Activated CD4-positive, alpha-beta T cell treated with anti-CD3 and anti-CD28 coated beads, Interleukin-2, amount 10 ng/mL, durations not matched to agents 24 days and 14 days (primary cell): ENCODE measurements at regions not wholly inside any gene's neighbourhood (a gene's known extent, or its start where the extent isn't known, plus 50 kb on each side); places are given as distances from the start of the nearest gene placed in this dataset.
A peak's percentile ranks its signal among the peaks of the same experiment; 100 is the strongest.
"Not testable (repeated sequence)": the region's sequence is repeated elsewhere in the genome, so short reads cannot be mapped to it uniquely, and the experiment has no call there.

Source experiments
- DNase-seq: peaks from one replicate; pipeline ENCODE4 v3.0.0; 2022
- H3K27ac Mint-ChIP-seq: one replicate; pipeline ENCODE4 v1.8.0; 2022; ENCODE audit warnings: mild to moderate bottlenecking, mixed read lengths
- H3K27me3 Mint-ChIP-seq: one replicate; pipeline ENCODE4 v1.8.0; 2022; ENCODE audit warnings: mixed read lengths
- H3K36me3 Mint-ChIP-seq: one replicate; pipeline ENCODE4 v1.8.0; 2022; ENCODE audit warnings: low read depth, mild to moderate bottlenecking, mixed read lengths
- H3K4me1 Mint-ChIP-seq: one replicate; pipeline ENCODE4 v1.8.0; 2021; ENCODE audit warnings: mixed read lengths
- H3K4me3 Mint-ChIP-seq: one replicate; pipeline ENCODE4 v1.8.0; 2022; ENCODE audit warnings: mild to moderate bottlenecking, moderate library complexity, mixed read lengths
- H3K9me3 Mint-ChIP-seq: one replicate; pipeline ENCODE4 v1.8.0; 2021; ENCODE audit warnings: mixed read lengths
- intact Hi-C: fragments of 100-400 bp; cut with micrococcal nuclease; formaldehyde crosslinking; loops from one replicate; pipeline ENCODE4 v1.15.1; 2023

DNA sequence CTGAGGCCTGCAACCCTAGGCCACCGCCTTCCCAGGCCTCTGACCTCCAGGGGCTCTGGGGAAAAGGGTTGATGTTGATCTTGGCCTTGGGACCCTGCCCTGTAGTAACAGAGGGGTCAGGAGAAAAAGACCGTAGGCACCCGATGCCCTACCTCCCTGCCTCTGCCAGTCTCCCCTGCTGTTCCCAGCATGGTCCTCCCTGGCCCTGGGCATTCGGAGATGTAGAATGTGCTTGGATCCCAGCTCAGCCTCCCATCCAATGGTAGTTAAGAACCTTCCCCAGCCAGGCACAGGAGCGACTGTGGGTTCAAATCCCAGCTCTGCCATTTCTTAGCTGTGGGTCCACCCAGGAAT, 72.0 kb upstream of the TARDBP start:
- peaks cover 29% of the 10 kb centered on the region for H3K4me1 Mint-ChIP-seq

DNA sequence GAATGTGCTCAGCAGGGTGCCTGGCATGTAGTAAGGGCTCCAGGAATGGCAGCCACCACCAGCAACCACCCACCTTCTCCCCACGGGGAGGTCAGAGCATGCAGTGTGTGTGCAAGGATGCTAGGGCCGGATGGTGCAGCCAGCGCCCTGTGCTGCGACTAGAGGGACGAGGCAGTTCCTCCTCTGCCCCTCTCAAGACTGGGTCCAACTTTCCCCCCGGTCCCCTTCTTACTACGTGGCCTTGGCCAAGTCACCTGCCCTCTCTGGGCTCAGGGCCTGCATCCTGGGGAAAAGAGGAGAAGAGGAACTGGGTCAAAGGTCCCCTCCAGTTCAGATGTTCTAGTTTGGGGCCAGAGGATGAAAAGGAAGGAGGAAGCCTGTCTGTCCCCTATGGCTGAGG, 71.6 kb upstream of the TARDBP start:
- no peaks in the 10 kb centered on the region for H3K9me3 Mint-ChIP-seq
- H3K36me3 Mint-ChIP-seq: no peaks in the 10 kb centered on the region
- H3K27ac Mint-ChIP-seq: no peak overlapping the region
- H3K27me3 Mint-ChIP-seq: peaks cover 63% of the 10 kb centered on the region
- peak overlapping the region; percentile 60 for H3K4me3 Mint-ChIP-seq
- H3K4me1 Mint-ChIP-seq: peaks cover 29% of the 10 kb centered on the region
- no peak for DNase-seq
- intact Hi-C loops: loop anchor here (1.0 to 5.0 kb wide), 4 partner anchors 74 to 446 kb away; no protein-coding TSS in a partner anchor

More for the DNA sequence above, 72.0 kb upstream of the TARDBP start:
- no peak for DNase-seq
- no peak overlapping the region for H3K27ac Mint-ChIP-seq
- no peaks in the 10 kb centered on the region for H3K36me3 Mint-ChIP-seq
- H3K4me3 Mint-ChIP-seq: peak overlapping the region; percentile 60
- no peaks in the 10 kb centered on the region for H3K9me3 Mint-ChIP-seq
- intact Hi-C loops: loop anchor here (1.0 to 5.0 kb wide), 4 partner anchors 74 to 445 kb away; no protein-coding TSS in a partner anchor
- H3K27me3 Mint-ChIP-seq: peaks cover 62% of the 10 kb centered on the region

DNA sequence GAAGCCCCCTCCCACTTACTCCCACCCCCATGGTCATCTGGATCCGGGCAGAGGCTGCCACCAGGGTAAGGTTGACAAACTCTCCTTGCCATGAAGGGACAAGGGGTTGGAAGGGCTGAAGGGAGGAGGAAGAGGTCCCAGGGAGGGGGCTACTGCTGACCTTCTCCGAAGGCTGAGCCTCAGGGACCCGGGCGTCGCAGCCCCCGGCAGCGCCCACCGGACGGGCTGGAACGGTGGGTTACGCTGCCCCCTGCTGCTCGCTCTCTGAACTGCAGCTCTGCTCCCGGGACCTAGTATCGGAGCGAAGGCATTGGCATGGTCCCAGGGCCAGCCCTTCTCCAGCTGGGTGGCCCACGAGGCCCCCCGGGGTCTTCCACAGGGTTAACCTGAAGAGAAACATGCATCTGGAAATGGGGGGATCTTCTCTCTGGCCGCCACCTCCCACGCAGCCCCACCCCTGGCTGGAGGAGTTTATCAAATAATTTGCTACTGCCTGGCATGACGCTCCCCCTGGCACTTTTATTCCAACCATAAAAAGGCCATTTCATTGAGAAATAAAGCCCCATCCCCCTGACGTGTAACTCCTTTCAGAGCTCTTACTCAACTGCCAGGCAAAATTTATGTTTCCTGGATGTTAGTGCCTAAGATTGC, 70.4 kb upstream of the TARDBP start:
- Mint-ChIP-seq H3K36me3 (no peaks in the 10 kb centered on the region), H3K27me3 (peaks cover 59% of the 10 kb centered on the region)

DNA sequence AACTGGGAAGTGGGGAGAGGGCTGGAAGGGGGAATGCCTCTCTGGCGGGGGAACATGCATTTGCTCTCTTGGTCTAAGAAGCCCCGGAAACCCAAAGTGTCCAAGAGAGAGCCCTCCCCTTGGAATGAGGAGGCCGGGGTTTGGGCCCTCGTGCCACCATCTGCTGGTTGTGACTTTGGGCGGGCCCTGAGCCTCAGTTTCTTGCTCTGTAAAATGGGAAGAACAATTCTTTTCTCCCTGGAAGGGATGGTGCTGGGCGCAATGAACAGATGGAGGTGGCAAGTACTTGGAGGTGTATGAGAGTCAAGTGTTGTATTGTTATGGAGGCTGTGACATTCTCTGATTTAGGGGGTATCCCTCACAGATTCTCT, 69.9 kb upstream of the TARDBP start:
- intact Hi-C loops: loop anchor here (5.0 kb wide), 1 partner anchor 250 kb away; no protein-coding TSS in a partner anchor
- H3K9me3 Mint-ChIP-seq: no peaks in the 10 kb centered on the region
- H3K4me3 Mint-ChIP-seq: no peak overlapping the region
- H3K4me1 Mint-ChIP-seq: peaks cover 29% of the 10 kb centered on the region
- no peak overlapping the region for H3K27ac Mint-ChIP-seq
- DNase-seq: no peak
- no peaks in the 10 kb centered on the region for H3K36me3 Mint-ChIP-seq
- H3K27me3 Mint-ChIP-seq: peaks cover 55% of the 10 kb centered on the region

More for the DNA sequence above, 70.4 kb upstream of the TARDBP start:
- intact Hi-C loops: loop anchor here (2.0 to 5.0 kb wide), 2 partner anchors 75 to 250 kb away; no protein-coding TSS in a partner anchor
- H3K27ac Mint-ChIP-seq: no peak overlapping the region
- no peaks in the 10 kb centered on the region for H3K9me3 Mint-ChIP-seq
- H3K4me1 Mint-ChIP-seq: peaks cover 29% of the 10 kb centered on the region
- peak; percentile 90 for DNase-seq
- H3K4me3 Mint-ChIP-seq: no peak overlapping the region

DNA sequence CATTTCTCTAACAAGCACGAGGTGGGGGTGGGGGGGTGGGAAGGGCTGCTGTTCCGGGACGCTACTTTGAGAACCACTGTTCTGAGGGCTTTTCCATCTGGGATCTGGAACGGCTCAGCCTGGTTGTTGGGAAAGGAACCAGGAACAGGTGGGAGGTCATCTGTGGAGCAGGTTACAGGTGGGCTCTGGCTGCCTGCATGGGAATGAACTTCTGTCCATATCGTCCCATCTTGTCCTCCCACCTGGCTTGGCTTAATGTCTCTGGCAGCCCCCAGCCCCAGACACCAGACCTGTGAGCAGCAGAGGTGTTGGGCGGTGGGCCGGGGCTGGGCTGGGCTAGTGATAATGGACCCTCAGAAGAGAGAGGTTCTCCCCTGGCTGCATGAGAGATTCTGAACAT, 69.4 kb upstream of the TARDBP start:
- Mint-ChIP-seq H3K4me1 (peaks cover 29% of the 10 kb centered on the region), H3K9me3 (no peaks in the 10 kb centered on the region), H3K27me3 (peaks cover 51% of the 10 kb centered on the region), H3K27ac (no peak overlapping the region), H3K4me3 (no peak overlapping the region), H3K36me3 (no peaks in the 10 kb centered on the region)
- no peak for DNase-seq
- intact Hi-C loops: loop anchor here (5.0 kb wide), 1 partner anchor 251 kb away; no protein-coding TSS in a partner anchor

DNA sequence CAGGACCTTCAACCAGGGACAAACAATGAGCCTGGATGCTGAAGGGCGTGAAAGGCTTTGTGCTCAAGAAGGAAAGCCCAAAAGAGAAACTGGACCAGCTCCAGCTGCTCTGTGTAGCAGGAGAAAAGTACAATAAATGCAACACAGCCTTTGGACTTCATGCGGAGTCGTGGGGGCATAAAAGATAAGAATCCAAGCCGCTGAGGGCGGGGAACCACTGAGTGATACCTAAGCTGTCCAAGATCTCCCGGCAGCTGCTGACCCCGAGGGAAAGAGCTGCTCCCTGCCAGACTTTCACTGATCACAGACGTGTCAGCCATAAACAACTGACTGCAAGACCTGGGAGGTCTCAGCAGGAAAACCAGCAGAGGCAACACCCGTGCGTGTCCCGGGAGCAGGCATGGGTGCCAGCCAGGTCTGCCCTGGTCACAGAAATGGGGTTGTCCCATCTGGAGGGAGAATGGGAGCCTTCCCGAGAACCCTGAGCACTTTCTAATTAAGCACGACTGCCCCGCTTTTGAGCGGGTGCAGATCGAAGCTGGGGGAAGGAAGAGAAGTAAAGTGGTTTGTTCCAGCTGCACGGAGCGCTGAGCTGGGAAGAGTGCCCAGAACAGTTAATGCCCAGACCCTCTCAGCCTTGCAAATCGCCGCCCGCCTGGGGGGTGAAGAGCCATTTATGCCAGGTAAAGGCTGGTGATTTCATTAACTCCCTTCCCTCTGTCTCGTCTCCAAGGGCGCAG, 68.3 kb upstream of the TARDBP start:
- Mint-ChIP-seq H3K36me3 (no peaks in the 10 kb centered on the region), H3K9me3 (no peaks in the 10 kb centered on the region), H3K27me3 (peaks cover 43% of the 10 kb centered on the region), H3K4me3 (peak overlapping the region; percentile 16), H3K4me1 (peaks cover 29% of the 10 kb centered on the region), H3K27ac (no peak overlapping the region)
- no peak for DNase-seq
- intact Hi-C loops: loop anchor here (5.0 kb wide), 1 partner anchor 252 kb away; no protein-coding TSS in a partner anchor

DNA sequence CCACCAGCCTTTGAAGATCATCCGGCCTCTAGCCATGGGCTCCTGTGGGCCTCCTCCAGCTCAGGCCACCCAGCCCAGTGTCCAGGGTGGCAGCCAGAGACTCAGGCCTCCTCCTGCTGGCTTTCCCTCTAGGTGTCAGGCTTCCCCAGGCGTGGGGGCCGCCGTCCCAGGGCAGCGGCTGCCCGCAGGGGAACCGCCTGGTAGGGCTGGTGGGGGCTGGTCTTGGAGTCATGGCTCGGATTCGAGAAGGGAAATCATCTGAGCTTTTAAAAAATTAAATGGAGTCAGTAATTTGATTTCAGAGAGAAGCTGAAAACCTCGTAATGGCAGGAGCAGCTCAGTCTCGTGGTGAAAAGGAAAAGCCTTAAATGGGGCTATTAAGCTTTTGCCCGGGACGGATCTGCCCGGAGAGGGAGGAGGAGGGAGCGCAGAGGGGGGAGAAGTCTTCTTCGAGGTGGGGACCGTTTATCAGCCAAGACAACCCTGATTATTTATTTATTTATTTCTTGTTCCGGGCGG, 66.4 kb upstream of the TARDBP start:
- H3K4me1 Mint-ChIP-seq: peaks cover 10% of the 10 kb centered on the region
- H3K27me3 Mint-ChIP-seq: peaks cover 37% of the 10 kb centered on the region
- H3K27ac Mint-ChIP-seq: no peak overlapping the region
- no peaks in the 10 kb centered on the region for H3K36me3 Mint-ChIP-seq
- no peaks in the 10 kb centered on the region for H3K9me3 Mint-ChIP-seq
- intact Hi-C loops: no loop called here
- no peak for DNase-seq
- no peak overlapping the region for H3K4me3 Mint-ChIP-seq

DNA sequence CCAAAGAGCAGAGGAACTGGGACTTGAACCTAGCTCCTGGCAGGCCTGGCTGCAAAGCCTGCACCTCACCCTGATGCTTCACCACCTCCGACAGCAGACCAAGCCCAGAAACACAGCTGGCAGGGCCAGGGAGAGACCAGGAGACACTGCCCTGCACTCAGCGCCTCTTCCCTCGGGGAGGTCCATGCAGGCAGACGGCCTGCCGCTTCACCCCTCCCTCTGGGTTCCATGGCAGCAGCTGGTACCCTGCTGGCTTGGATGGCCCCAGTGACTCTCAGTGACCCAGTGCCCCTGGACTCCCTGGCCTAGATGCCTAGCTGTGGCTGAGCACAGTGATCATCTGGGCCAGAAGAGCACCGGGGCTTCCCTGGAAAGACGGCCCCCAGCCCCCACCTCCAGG, 65.3 kb upstream of the TARDBP start:
- H3K27ac Mint-ChIP-seq: no peak overlapping the region
- no peak for DNase-seq
- intact Hi-C loops: no loop called here
- peaks cover 36% of the 10 kb centered on the region for H3K27me3 Mint-ChIP-seq
- H3K4me3 Mint-ChIP-seq: no peak overlapping the region
- H3K4me1 Mint-ChIP-seq: peaks cover 7% of the 10 kb centered on the region
- H3K36me3 Mint-ChIP-seq: no peaks in the 10 kb centered on the region
- H3K9me3 Mint-ChIP-seq: no peaks in the 10 kb centered on the region

DNA sequence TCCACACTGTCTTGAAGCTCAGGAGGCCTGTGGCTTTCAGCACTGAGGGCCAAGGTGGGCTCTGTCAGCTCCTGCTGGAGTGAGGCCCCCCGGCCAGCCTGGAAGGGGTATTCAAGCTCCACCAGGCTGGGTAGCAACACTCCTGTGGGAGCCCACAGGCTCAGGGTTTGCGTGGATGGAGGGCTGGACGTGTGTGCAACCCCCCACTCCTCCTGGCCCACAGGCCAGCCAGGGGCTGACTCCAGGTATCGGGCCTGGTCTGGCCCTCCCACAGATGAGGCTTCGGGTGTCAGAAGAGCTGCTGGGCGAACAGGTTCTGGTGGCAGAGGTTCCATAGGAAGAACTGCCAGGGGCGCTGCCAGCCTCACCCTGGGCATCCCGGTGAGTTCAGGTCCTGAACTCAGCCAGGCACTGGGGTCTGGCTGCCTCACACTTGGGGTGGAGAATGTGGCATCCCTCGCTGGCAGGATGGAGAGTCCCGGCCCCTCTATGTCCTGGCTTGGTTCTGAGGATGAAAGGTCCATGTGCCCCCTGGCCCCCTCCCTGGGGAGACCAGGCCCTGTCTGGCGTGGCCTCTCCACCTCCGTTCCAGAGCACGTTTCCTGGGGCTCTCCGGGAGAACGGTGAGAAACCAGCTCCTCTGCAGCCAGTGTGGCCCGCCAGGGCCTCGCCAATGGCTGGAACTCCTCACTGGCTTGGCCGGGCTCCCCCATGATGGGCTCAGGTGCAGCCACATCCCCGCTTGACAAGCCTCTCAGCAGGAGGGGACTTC, 64.6 kb upstream of the TARDBP start:
- H3K4me1 Mint-ChIP-seq: peaks cover 7% of the 10 kb centered on the region
- intact Hi-C loops: no loop called here

DNA sequence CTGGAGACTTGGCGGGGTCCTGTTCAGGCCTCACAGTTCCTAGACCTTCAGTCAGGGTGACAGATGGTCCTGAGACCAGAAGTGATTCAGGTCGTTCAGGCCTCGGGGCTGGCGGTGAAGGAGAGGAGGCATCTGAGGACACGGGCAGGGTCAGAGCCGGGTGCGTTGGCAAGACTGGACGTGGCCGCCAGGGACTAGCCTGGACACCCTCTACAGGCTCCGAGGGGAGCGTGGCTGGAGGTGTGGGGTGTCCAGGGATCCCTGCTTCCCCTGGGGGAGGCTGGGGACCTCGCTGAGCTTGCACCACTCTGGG, 64.0 kb upstream of the TARDBP start:
- peaks cover 29% of the 10 kb centered on the region for H3K27me3 Mint-ChIP-seq

More for the DNA sequence above, 64.6 kb upstream of the TARDBP start:
- no peak overlapping the region for H3K4me3 Mint-ChIP-seq
- DNase-seq: no peak
- no peaks in the 10 kb centered on the region for H3K36me3 Mint-ChIP-seq
- H3K27me3 Mint-ChIP-seq: peaks cover 32% of the 10 kb centered on the region
- H3K9me3 Mint-ChIP-seq: no peaks in the 10 kb centered on the region
- no peak overlapping the region for H3K27ac Mint-ChIP-seq

DNA sequence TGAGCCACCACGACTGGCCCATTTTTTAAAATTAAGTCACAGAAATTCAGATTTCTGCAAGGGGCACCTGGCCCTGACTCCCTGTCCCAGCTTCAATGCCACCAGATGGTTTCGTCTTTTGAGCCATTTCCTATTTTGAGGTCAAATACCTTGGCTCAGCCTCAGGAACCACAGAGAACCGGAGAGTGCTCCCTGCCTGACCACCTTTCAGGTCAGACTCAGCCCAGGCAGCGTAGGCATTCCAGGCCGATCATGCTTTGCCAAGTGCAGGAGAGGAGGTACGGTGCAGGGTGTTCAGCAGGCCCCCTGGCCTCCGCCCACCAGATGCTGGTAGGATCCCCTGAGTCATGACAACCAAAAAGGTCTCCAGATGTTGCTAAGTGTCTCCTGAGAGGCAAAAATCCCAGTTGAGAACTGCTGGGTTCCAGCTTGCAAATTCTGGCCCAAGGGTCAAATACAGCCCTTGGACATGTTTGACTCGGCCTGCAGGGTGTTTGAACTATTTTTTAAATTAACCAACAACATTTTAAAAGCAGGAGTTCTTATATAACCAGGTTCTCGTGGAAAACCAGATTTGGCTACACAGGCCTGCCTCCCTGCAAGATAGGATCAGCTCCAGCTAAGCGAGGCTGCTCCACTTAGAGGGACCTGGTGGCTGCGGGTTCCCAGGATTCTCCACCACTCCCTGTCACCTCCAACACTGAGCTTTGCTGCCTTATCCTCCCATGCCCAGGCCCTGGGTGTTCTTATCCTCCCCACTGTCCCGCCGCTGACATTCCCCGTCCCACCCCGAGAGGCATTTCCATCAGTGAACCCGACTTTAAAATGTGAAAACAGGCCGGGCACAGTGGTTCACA, 61.9 kb upstream of the TARDBP start:
- no peaks in the 10 kb centered on the region for H3K9me3 Mint-ChIP-seq
- H3K36me3 Mint-ChIP-seq: no peaks in the 10 kb centered on the region
- intact Hi-C loops: no loop called here
- no peak overlapping the region for H3K4me3 Mint-ChIP-seq
- DNase-seq: no peak
- peaks cover 14% of the 10 kb centered on the region for H3K27me3 Mint-ChIP-seq
- H3K27ac Mint-ChIP-seq: no peak overlapping the region
- H3K4me1 Mint-ChIP-seq: no peaks in the 10 kb centered on the region

More for the DNA sequence above, 64.0 kb upstream of the TARDBP start:
- no peak overlapping the region for H3K27ac Mint-ChIP-seq
- no peak for DNase-seq
- no peak overlapping the region for H3K4me3 Mint-ChIP-seq
- H3K4me1 Mint-ChIP-seq: peaks cover 7% of the 10 kb centered on the region
- H3K36me3 Mint-ChIP-seq: no peaks in the 10 kb centered on the region
- intact Hi-C loops: no loop called here
- H3K9me3 Mint-ChIP-seq: no peaks in the 10 kb centered on the region

DNA sequence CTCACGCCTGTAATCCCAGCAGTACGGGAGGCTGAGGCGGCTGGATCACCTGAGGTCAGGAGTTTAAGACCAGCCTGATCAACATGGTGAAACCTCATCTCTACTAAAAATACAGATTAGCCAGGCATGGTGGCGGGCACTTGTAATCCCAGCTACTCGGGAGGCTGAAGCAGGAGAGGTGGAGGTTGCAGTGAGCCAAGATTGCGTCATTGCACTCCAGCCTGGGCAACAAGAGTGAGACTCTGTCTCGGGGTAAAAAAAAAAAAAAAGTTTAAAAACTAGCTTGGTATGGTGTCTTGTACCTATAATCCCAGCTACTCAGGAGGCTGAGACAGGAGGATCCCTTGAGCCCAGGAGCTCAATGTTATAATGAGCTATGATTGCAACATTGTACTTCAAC, 61.2 kb upstream of the TARDBP start:
- intact Hi-C loops: not testable (repeated sequence)

DNA sequence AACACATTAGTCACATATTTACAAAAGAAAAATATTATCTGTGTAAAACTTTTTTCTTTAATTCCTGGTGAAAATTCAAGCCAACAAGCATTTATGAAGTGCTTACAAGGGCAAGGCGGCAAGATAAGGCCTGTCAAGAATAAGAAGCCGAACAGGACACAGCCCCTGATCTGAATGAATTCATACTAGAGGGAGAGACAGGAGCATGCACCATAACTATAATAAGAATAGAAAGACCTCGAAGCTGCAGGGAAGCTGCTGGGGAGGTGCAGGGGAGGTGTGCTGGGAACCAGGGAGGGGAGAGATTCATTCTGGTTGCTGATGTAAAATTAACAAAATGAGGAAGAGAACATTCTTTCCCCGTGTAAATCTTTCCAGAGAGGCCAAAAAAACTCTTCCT, 60.5 kb upstream of the TARDBP start:
- Mint-ChIP-seq H3K4me1 (no peaks in the 10 kb centered on the region), H3K9me3 (no peaks in the 10 kb centered on the region), H3K36me3 (no peaks in the 10 kb centered on the region), H3K4me3 (no peak overlapping the region), H3K27ac (no peak overlapping the region), H3K27me3 (peaks cover 11% of the 10 kb centered on the region)
- no peak for DNase-seq
- intact Hi-C loops: no loop called here

More for the DNA sequence above, 61.2 kb upstream of the TARDBP start:
- not testable (repeated sequence) for H3K36me3 Mint-ChIP-seq, DNase-seq, H3K27ac Mint-ChIP-seq, H3K4me1 Mint-ChIP-seq, H3K4me3 Mint-ChIP-seq, H3K9me3 Mint-ChIP-seq
- peaks cover 11% of the 10 kb centered on the region for H3K27me3 Mint-ChIP-seq
